HepG2 (cell line): ENCODE measurements at regions not wholly inside any gene's neighbourhood (a gene's known extent, or its start where the extent isn't known, plus 50 kb on each side); places are given as distances from the start of the nearest gene placed in this dataset.

Experiments used
- CCAR2 ChIP-seq: fragments of 200-400 bp; formaldehyde crosslinking; optimal IDR thresholded peaks from 2 replicates; pipeline ENCODE3; 2018; ENCODE audit warnings: low read depth, mild to moderate bottlenecking, low read length, moderate library complexity
- CTCF ChIP-seq: sonication (generic); formaldehyde crosslinking; IDR thresholded peaks from 2 replicates; pipeline ENCODE4 v1.5.0; 2020; ENCODE audit warnings: mild to moderate bottlenecking, missing genetic modification reagents, moderate library complexity
- DZIP1 ChIP-seq: sonication (generic); formaldehyde crosslinking; IDR thresholded peaks from 2 replicates; pipeline ENCODE4 v1.5.0; 2020; ENCODE audit warnings: mild to moderate bottlenecking, missing genetic modification reagents
- MXD4 ChIP-seq: IDR thresholded peaks from 2 replicates; pipeline ENCODE4 v1.6.1; 2016; ENCODE audit warnings: mild to moderate bottlenecking, missing biosample characterization, missing genetic modification reagents
- MYC ChIP-seq: sonication (generic); formaldehyde crosslinking; IDR thresholded peaks from 2 replicates; pipeline ENCODE4 v1.9.0; 2021; ENCODE audit warnings: missing genetic modification reagents, borderline replicate concordance
- RELA ChIP-seq: sonication (generic); formaldehyde crosslinking; IDR thresholded peaks from 2 replicates; pipeline ENCODE4 v1.4.0; 2020; ENCODE audit warnings: missing genetic modification reagents
- UBTF ChIP-seq: sonication (generic); formaldehyde crosslinking; IDR thresholded peaks from 2 replicates; pipeline ENCODE4 v1.4.0; 2020; ENCODE audit warnings: mild to moderate bottlenecking, missing genetic modification reagents
- ZKSCAN1 ChIP-seq: fragments of 150-350 bp; IDR thresholded peaks from 2 replicates; pipeline ENCODE4 v1.6.1; 2014; ENCODE audit warnings: low read length

DNA sequence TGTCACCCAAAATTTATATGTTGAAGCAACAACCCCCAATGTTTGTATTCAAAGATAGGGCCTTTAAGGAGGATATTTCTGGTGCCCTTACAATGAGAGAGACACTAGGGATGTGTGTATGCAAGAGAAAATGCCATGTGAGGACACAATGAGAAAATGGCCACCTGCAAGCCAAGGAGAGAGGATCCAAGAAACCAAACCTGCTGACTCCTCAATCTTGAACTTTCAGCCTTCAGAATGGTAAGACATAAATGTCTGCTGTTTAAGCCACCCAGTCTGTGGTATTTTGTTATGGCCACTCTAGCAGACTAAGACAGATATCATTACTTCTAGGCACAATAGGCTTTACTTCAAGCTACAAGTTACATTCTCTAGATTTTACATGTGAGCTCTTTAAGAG lies 1145.1 kb upstream of the MAP3K7 start:
- TF ChIP-seq UBTF (no peak), CTCF (CRISPR knock-in tag) (no peak), MYC (no peak), ZKSCAN1 (no peak), RELA (CRISPR knock-in tag) (no peak), MXD4 (CRISPR knock-in tag) (no peak), CCAR2 (no peak), DZIP1 (CRISPR knock-in tag) (no peak)
